NCI-H146 treated with DMSO at 0.1 percent for 48 hours (cell line): ENCODE measurements at regions not wholly inside any gene's neighbourhood (a gene's known extent, or its start where the extent isn't known, plus 50 kb on each side); places are given as distances from the start of the nearest gene placed in this dataset.
A peak's percentile ranks its signal among the peaks of the same experiment; 100 is the strongest.

Experiments used
- DNase-seq: peaks from one replicate; lab custom pipeline; 2025; ENCODE audit not compliant: unreplicated experiment; lab: John Stamatoyannopoulos, UW

GRCh38 chr5:123756318-123756665 is 244.3 kb downstream of the CSNK1G3 start:
- no peak for DNase-seq

GRCh38 chr5:123755653-123756317 is 243.8 kb downstream of the CSNK1G3 start:
- no peak for DNase-seq

GRCh38 chr5:123754908-123755307 is 242.9 kb downstream of the CSNK1G3 start:
- DNase-seq: peak; percentile 3

GRCh38 chr5:123753937-123754891 is 242.2 kb downstream of the CSNK1G3 start:
- DNase-seq: no peak

GRCh38 chr5:123753180-123753936 is 241.4 kb downstream of the CSNK1G3 start:
- no peak for DNase-seq

- DNase-seq: no peak
Measured at GRCh38 chr5:123752552-123753179, 240.7 kb downstream of the CSNK1G3 start.

- no peak for DNase-seq
Measured at GRCh38 chr5:123751670-123752069, 239.7 kb downstream of the CSNK1G3 start.

GRCh38 chr5:123748239-123748638 is 236.3 kb downstream of the CSNK1G3 start:
- DNase-seq: no peak

- DNase-seq: no peak
Measured at GRCh38 chr5:123746683-123747360, 234.8 kb downstream of the CSNK1G3 start.

GRCh38 chr5:123743990-123744583 is 232.1 kb downstream of the CSNK1G3 start:
- no peak for DNase-seq

- no peak for DNase-seq
Measured at GRCh38 chr5:123735384-123735783, 223.4 kb downstream of the CSNK1G3 start.

- DNase-seq: no peak
Measured at GRCh38 chr5:123732257-123732656, 220.3 kb downstream of the CSNK1G3 start.

- no peak for DNase-seq
Measured at GRCh38 chr5:123722451-123722850, 210.5 kb downstream of the CSNK1G3 start.

GRCh38 chr5:123721675-123722276 is 209.8 kb downstream of the CSNK1G3 start:
- DNase-seq: no peak

- no peak for DNase-seq
Measured at GRCh38 chr5:123720955-123721354, 209.0 kb downstream of the CSNK1G3 start.

- DNase-seq: no peak
Measured at GRCh38 chr5:123720339-123720738, 208.4 kb downstream of the CSNK1G3 start.

GRCh38 chr5:123719004-123719403 is 207.0 kb downstream of the CSNK1G3 start:
- no peak for DNase-seq

- no peak for DNase-seq
Measured at GRCh38 chr5:123718238-123718637, 206.3 kb downstream of the CSNK1G3 start.

GRCh38 chr5:123717139-123717538 is 205.2 kb downstream of the CSNK1G3 start:
- no peak for DNase-seq

GRCh38 chr5:123710031-123710430 is 198.1 kb downstream of the CSNK1G3 start:
- DNase-seq: no peak
